Astrocyte of the spinal cord (primary cell): ENCODE measurements at regions not wholly inside any gene's neighbourhood (a gene's known extent, or its start where the extent isn't known, plus 50 kb on each side); places are given as distances from the start of the nearest gene placed in this dataset.

Experiments
- DNase-seq: peaks from one replicate; pipeline ENCODE4 v3.0.0; 2011; ENCODE audit warnings: low read depth, low spot score
- H3K4me3 ChIP-seq: 2 replicates; pipeline ENCODE4 v1.5.1; 2011; ENCODE audit warnings: low read depth, mild to moderate bottlenecking, low read length, moderate library complexity
- in situ Hi-C: cut with HindIII; loops from 2 replicates; pipeline ENCODE4 v1.10.0; 2017; ENCODE audit warnings: low sequenced_read_pairs
- TF ChIP-seq, protein P1 (sequence below): IDR thresholded peaks from 2 replicates; pipeline ENCODE4 v1.5.1; 2012; ENCODE audit warnings: low read depth, mild to moderate bottlenecking, low read length, inconsistent platforms

DNA sequence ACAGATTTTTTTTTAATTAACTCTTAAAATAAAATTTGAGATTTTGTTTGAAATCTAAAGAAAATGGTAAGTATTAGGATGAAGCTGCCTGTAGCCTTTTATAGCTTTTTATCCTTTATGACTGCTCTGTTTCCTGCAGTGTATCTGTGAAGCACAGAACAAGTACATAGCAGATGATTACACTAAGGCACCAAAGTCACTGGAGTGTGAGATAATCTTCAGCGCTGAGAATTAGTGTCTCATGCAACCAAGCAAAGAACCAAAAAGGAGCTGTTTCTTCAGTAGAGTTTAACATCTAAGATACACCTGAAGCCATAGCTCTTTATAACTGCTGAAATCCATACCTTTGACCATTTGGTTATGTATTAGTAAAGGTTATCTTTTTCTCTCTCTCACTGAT is 1989.8 kb upstream of the PCDH10 start:
- in situ Hi-C loops, result no loop called here
- H3K4me3 ChIP-seq, result no peak overlapping the region
- no peak for DNase-seq
- TF ChIP-seq, protein P1, sequence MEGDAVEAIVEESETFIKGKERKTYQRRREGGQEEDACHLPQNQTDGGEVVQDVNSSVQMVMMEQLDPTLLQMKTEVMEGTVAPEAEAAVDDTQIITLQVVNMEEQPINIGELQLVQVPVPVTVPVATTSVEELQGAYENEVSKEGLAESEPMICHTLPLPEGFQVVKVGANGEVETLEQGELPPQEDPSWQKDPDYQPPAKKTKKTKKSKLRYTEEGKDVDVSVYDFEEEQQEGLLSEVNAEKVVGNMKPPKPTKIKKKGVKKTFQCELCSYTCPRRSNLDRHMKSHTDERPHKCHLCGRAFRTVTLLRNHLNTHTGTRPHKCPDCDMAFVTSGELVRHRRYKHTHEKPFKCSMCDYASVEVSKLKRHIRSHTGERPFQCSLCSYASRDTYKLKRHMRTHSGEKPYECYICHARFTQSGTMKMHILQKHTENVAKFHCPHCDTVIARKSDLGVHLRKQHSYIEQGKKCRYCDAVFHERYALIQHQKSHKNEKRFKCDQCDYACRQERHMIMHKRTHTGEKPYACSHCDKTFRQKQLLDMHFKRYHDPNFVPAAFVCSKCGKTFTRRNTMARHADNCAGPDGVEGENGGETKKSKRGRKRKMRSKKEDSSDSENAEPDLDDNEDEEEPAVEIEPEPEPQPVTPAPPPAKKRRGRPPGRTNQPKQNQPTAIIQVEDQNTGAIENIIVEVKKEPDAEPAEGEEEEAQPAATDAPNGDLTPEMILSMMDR, result no peak

DNA sequence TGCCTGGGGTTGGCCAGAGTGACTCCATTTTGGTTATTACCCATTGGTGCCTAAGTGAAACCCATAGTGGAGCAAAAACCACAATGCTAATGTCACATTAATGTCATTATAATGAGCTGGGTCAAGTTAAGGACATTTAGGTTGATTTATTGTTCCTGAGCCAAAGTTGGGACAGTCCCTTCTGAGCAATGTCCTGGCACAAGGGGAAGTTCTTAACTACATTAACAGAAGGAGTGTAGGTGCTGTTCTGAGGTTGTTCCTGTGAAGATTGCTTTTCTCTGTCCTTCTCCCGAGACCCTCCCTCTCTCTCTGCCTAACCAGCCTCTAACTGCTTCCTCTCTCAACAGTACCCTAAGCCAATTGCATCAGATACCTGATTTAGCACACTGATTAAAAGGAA is 1956.8 kb upstream of the PCDH10 start:
- in situ Hi-C loops, result no loop called here
- TF ChIP-seq, protein P1, result no peak
- DNase-seq, result no peak
- no peak overlapping the region for H3K4me3 ChIP-seq

GRCh38 chr4:131207589-131207988 is 1941.5 kb upstream of the PCDH10 start:
- in situ Hi-C loops, result no loop called here
- DNase-seq, result no peak
- no peak overlapping the region for H3K4me3 ChIP-seq
- TF ChIP-seq, protein P1, result no peak

DNA sequence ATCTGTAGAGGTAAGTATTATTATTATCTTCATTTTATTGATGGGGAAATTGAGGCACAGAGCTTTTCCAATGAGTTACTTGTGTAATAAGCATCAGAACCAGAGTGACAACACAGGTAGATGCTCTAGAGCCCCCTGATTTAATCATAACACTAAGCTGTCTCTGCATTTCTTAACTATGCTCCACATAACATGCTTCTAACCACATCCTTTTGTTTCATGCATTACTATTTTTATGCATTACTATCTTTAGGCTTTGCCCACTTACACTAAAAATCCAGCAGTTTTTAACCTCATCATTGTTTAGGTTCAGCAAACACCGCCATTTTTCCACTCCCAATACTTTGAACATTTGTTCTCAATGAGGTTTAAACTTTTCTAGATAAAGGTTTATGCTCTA is 1900.8 kb upstream of the PCDH10 start:
- TF ChIP-seq, protein P1, result no peak
- no peak for DNase-seq
- in situ Hi-C loops, result no loop called here
- H3K4me3 ChIP-seq, result no peak overlapping the region

DNA sequence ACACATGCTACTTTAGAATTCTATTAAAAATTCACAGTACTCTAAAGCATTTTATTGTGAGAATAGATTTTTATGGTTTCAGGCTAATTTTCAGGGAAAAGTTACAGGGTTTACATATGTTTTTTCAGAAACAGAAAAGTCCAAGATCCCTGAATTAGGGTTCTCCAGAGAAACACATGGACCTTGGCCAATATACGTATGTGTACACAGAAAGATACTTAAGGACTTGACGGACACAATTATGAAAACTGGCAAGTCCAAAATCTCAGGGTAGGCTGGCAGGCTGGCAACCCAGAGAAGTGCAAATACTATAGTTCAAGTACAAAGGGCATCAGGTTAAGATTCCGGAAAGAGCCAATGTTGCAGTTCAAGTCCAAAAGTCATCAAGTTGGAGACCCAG is 1897.8 kb upstream of the PCDH10 start:
- no peak overlapping the region for H3K4me3 ChIP-seq
- no peak for DNase-seq
- in situ Hi-C loops, result no loop called here
- TF ChIP-seq, protein P1, result no peak

DNA sequence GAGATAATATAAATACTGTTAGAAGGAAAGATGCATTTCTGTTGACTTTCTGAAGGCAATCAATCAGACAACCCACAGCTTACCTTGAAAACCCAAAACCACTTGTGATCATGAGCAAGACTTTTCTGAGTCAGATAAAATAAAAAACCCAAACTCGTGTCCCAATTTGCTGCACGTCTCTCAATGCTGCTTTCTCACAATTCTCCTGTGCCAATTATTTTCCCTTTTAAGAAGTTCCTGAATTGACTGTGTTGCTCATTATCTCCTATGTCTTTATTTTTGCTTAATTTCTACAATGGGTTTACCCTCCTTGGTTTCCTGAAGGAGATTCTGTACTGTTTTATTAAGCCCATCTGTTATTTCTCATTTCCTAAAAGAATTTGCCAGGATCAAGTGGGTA is 1891.9 kb upstream of the PCDH10 start:
- TF ChIP-seq, protein P1, result no peak
- H3K4me3 ChIP-seq, result no peak overlapping the region
- DNase-seq, result no peak
- in situ Hi-C loops, result no loop called here

GRCh38 chr4:131258361-131258760 is 1890.7 kb upstream of the PCDH10 start:
- TF ChIP-seq, protein P1, result no peak
- in situ Hi-C loops, result no loop called here
- H3K4me3 ChIP-seq, result no peak overlapping the region
- no peak for DNase-seq
